Upper lobe of left lung (tissue), 6 donors: ENCODE measurements at regions not wholly inside any gene's neighbourhood (a gene's known extent, or its start where the extent isn't known, plus 50 kb on each side); places are given as distances from the start of the nearest gene placed in this dataset.

Source experiments
- ATAC-seq, 2 donors: fragments of 200-7000 bp; cut with Tn5 transposase; one replicate each; pipeline ENCODE4 v1.9.1; 2022; ENCODE audit warnings: mild to moderate bottlenecking in 2 of 2, moderate library complexity in 2 of 2; ENCODE audit not compliant: low FRiP score in 2 of 2
- DNase-seq, 2 donors: peaks; one replicate each; pipeline ENCODE4 v3.0.0-alpha.2; 2019 to 2020
- H3K27ac ChIP-seq, 4 donors: fragments of 200-600 bp; sonication (generic); one replicate each; pipeline ENCODE4 v1.5.1; 2016 to 2019
- H3K27me3 ChIP-seq, 4 donors: fragments of 200-600 bp; sonication (generic); one replicate each; pipeline ENCODE4 v1.5.1; 2017 to 2019
- H3K36me3 ChIP-seq, 4 donors: fragments of 200-600 bp; sonication (generic); one replicate each; pipeline ENCODE4 v1.5.1; 2016 to 2019
- H3K4me1 ChIP-seq, 4 donors: fragments of 200-600 bp; sonication (generic); one replicate each; pipeline ENCODE4 v1.5.1; 2018 to 2019
- H3K4me3 ChIP-seq, 4 donors: fragments of 200-600 bp; sonication (generic); one replicate each; pipeline ENCODE4 v1.5.1; 2017 to 2019; ENCODE audit warnings: mild to moderate bottlenecking in 2 of 4, moderate library complexity in 1 of 4
- H3K9me3 ChIP-seq, 4 donors: fragments of 200-600 bp; sonication (generic); one replicate each; pipeline ENCODE4 v1.5.1; 2018 to 2019
- CTCF ChIP-seq, 6 experiments: fragments of 450-650 bp in 4 of 6; fragments of 200-600 bp in 2 of 6; sonication (generic) in 2 of 6; IDR thresholded peaks; one replicate each; pipeline ENCODE4 v1.5.1; 2016 to 2019; ENCODE audit warnings: antibody characterized with exemption in 6 of 6
- EP300 ChIP-seq, 4 donors: sonication (generic); formaldehyde crosslinking; IDR thresholded peaks; one replicate each; pipeline ENCODE4 v1.5.1; 2017; ENCODE audit warnings: antibody characterized with exemption in 4 of 4, control low read depth in 2 of 4
- POLR2A ChIP-seq, 4 donors: fragments of 450-650 bp; IDR thresholded peaks; one replicate each; pipeline ENCODE4 v1.5.1; 2016 to 2017; ENCODE audit warnings: antibody characterized with exemption in 4 of 4, mild to moderate bottlenecking in 2 of 4
- POLR2AphosphoS5 ChIP-seq, 2 donors: sonication (generic); formaldehyde crosslinking; IDR thresholded peaks; one replicate each; pipeline ENCODE4 v1.5.1; 2017; ENCODE audit warnings: antibody characterized with exemption in 2 of 2
- WGBS, 2 donors: methylation state at CpG; one replicate each; pipeline ENCODE4 v1.1.5; 2017 to 2018; 5-methylcytosine and 5-hydroxymethylcytosine counted together
- donor health status: DM: no; HTN: no; CAD: no; lungs with moderate emphysema.
- donor health status: DM: no; HTN: yes; CAD: no; lungs with severe emphysema.

GRCh38 chr12:114479831-114480230, 73.9 kb upstream of the TBX5 start:
- ATAC-seq (no peak), DNase-seq (peak in 1 of 2 donors; percentile 27)
- 2 to 5% methylated on average over 22 of the region's 22 CpGs for WGBS, 2 donors
- Histone ChIP-seq H3K9me3 (no peaks in the 10 kb centered on the region), H3K27me3 (peaks cover 0 to 24% (median 5%) of the 10 kb centered on the region in 4 donors), H3K4me1 (peaks cover 0 to 16% (median 7%) of the 10 kb centered on the region in 4 donors), H3K4me3 (peak overlapping the region in 3 of 4 donors; percentile 29 to 46 (median 41)), H3K36me3 (no peaks in the 10 kb centered on the region), H3K27ac (peak overlapping the region; percentile 61 to 79 (median 69))
- TF ChIP-seq POLR2AphosphoS5 (IDR thresholded peaks at IDR 0.05) (no peak), CTCF (IDR thresholded peaks at IDR 0.05) (no peak), EP300 (IDR thresholded peaks at IDR 0.05) (no peak), POLR2A (IDR thresholded peaks at IDR 0.05) (no peak)

GRCh38 chr12:114478865-114479264, 72.9 kb upstream of the TBX5 start:
- peak overlapping the region; percentile 61 to 79 (median 69) for H3K27ac ChIP-seq

GRCh38 chr12:114477989-114478395, 72.0 kb upstream of the TBX5 start:
- peaks cover 0 to 24% (median 5%) of the 10 kb centered on the region in 4 donors for H3K27me3 ChIP-seq
- H3K4me1 ChIP-seq: peaks cover 0 to 16% (median 7%) of the 10 kb centered on the region in 4 donors
- H3K9me3 ChIP-seq: no peaks in the 10 kb centered on the region
- WGBS, 2 donors: 8 to 15% methylated on average over 5 of the region's 5 CpGs
- peak in 1 of 2 donors; percentile 27 for ATAC-seq
- peak overlapping the region; percentile 47 to 79 (median 66) for H3K27ac ChIP-seq
- TF ChIP-seq POLR2A (IDR thresholded peaks at IDR 0.05) (no peak), EP300 (IDR thresholded peaks at IDR 0.05) (peak in 1 of 4 donors; percentile 57), CTCF (IDR thresholded peaks at IDR 0.05) (no peak), POLR2AphosphoS5 (IDR thresholded peaks at IDR 0.05) (peak in 1 of 2 donors; percentile 60)
- DNase-seq: no peak
- no peaks in the 10 kb centered on the region for H3K36me3 ChIP-seq
- H3K4me3 ChIP-seq: no peak overlapping the region

More at GRCh38 chr12:114478865-114479264, 72.9 kb upstream of the TBX5 start:
- 23 to 36% methylated on average over 5 of the region's 5 CpGs for WGBS, 2 donors
- Histone ChIP-seq H3K27me3 (peaks cover 0 to 24% (median 5%) of the 10 kb centered on the region in 4 donors), H3K9me3 (no peaks in the 10 kb centered on the region), H3K4me3 (peak overlapping the region in 1 of 4 donors; percentile 46), H3K36me3 (no peaks in the 10 kb centered on the region), H3K4me1 (peaks cover 0 to 16% (median 7%) of the 10 kb centered on the region in 4 donors)
- TF ChIP-seq EP300 (IDR thresholded peaks at IDR 0.05): peak in 2 of 4 donors; percentile 18 to 50
- TF ChIP-seq POLR2AphosphoS5 (IDR thresholded peaks at IDR 0.05): peak in 1 of 2 donors; percentile 72
- TF ChIP-seq POLR2A (IDR thresholded peaks at IDR 0.05): no peak
- TF ChIP-seq CTCF (IDR thresholded peaks at IDR 0.05): no peak
- DNase-seq (no peak), ATAC-seq (no peak)

GRCh38 chr12:114476159-114476558, 70.2 kb upstream of the TBX5 start:
- Histone ChIP-seq H3K27ac (no peak overlapping the region), H3K4me1 (peaks cover 0 to 16% (median 7%) of the 10 kb centered on the region in 4 donors), H3K27me3 (peaks cover 0 to 21% (median 5%) of the 10 kb centered on the region in 4 donors), H3K9me3 (no peaks in the 10 kb centered on the region), H3K36me3 (no peaks in the 10 kb centered on the region), H3K4me3 (no peak overlapping the region)
- DNase-seq (no peak), ATAC-seq (peak in 1 of 2 donors; percentile 37)
- WGBS, 2 donors: 39 to 41% methylated on average over 2 of the region's 2 CpGs
- TF ChIP-seq EP300 (IDR thresholded peaks at IDR 0.05) (no peak), POLR2AphosphoS5 (IDR thresholded peaks at IDR 0.05) (no peak), CTCF (IDR thresholded peaks at IDR 0.05) (peak in 4 of 6 experiments; percentile 8 to 44 (median 36)), POLR2A (IDR thresholded peaks at IDR 0.05) (no peak)

- DNase-seq: no peak
- 81 to 82% methylated on average over 3 of the region's 3 CpGs for WGBS, 2 donors
- ATAC-seq: no peak
- H3K4me1 ChIP-seq: no peaks in the 10 kb centered on the region
- TF ChIP-seq POLR2AphosphoS5 (IDR thresholded peaks at IDR 0.05): no peak
- no peak for TF ChIP-seq EP300 (IDR thresholded peaks at IDR 0.05)
- no peak for TF ChIP-seq CTCF (IDR thresholded peaks at IDR 0.05)
- TF ChIP-seq POLR2A (IDR thresholded peaks at IDR 0.05): no peak
- no peaks in the 10 kb centered on the region for H3K9me3 ChIP-seq
- no peak overlapping the region for H3K27ac ChIP-seq
- no peak overlapping the region for H3K4me3 ChIP-seq
- peaks cover 0 to 6% (median 0%) of the 10 kb centered on the region in 4 donors for H3K27me3 ChIP-seq
- no peaks in the 10 kb centered on the region for H3K36me3 ChIP-seq
These were observed 67.8 kb upstream of the TBX5 start for GRCh38 chr12:114473717-114474116.
